WERI-Rb-1 (cell line): ENCODE measurements at regions not wholly inside any gene's neighbourhood (a gene's known extent, or its start where the extent isn't known, plus 50 kb on each side); places are given as distances from the start of the nearest gene placed in this dataset.
"Not testable (repeated sequence)": the region's sequence is repeated elsewhere in the genome, so short reads cannot be mapped to it uniquely, and the experiment has no call there.

Experiments used
- DNase-seq: peaks from one replicate; pipeline ENCODE4 v3.0.0-alpha.2; 2020
- H3K27ac ChIP-seq: fragments of 250-450 bp; sonication (Bioruptor Pico); 2 replicates; pipeline ENCODE4 v1.5.1; 2020; ENCODE audit warnings: mild to moderate bottlenecking, moderate library complexity
- H3K27me3 ChIP-seq: fragments of 250-450 bp; sonication (Bioruptor Pico); 2 replicates; pipeline ENCODE4 v1.5.1; 2021; ENCODE audit warnings: mild to moderate bottlenecking, low read depth, moderate library complexity; ENCODE audit not compliant: insufficient read depth, severe bottlenecking
- H3K36me3 ChIP-seq: fragments of 250-450 bp; sonication (Bioruptor Pico); 2 replicates; pipeline ENCODE4 v1.5.1; 2020; ENCODE audit warnings: mild to moderate bottlenecking, moderate library complexity
- H3K4me3 ChIP-seq: 2 replicates; pipeline ENCODE4 v1.5.1; 2011; ENCODE audit warnings: low read depth, mild to moderate bottlenecking, control low read depth, low read length
- H3K9me3 ChIP-seq: fragments of 250-450 bp; sonication (Bioruptor Pico); 2 replicates; pipeline ENCODE4 v1.5.1; 2021; ENCODE audit warnings: mild to moderate bottlenecking, moderate library complexity; ENCODE audit not compliant: severe bottlenecking
- CTCF ChIP-seq: IDR thresholded peaks from 2 replicates; pipeline ENCODE4 v1.5.1; 2011; ENCODE audit warnings: low read depth, mild to moderate bottlenecking, control low read depth, inconsistent platforms, low read length

GRCh38 chr13:44646044-44646443, 69.9 kb upstream of the TSC22D1 start:
- H3K4me3 ChIP-seq, result no peak overlapping the region
- TF ChIP-seq CTCF, result no peak
- H3K36me3 ChIP-seq, result no peaks in the 10 kb centered on the region
- no peaks in the 10 kb centered on the region for H3K27me3 ChIP-seq
- no peak overlapping the region for H3K27ac ChIP-seq
- H3K9me3 ChIP-seq, result no peaks in the 10 kb centered on the region
- DNase-seq, result no peak

DNA sequence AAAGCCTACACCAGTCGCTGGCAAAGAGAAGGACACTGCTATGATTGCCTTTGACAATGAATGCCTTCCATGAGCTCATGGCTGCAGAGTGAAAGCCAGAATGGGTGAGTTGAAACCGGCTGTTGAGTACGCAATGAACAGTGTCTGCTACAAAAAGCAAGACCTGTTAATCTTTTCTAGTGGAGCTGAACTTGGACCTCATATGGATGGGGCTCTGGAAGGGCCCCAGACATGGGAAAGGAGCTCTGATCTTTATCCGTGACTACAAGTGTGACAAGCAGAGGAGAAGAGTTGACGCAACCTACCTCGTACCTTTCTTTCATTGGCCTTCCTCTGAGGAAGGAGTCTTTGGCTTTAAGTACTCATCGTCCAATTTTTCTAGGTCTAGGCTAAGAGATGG, 67.1 kb upstream of the TSC22D1 start:
- Histone ChIP-seq H3K36me3 (no peaks in the 10 kb centered on the region), H3K4me3 (no peak overlapping the region), H3K27me3 (no peaks in the 10 kb centered on the region), H3K27ac (no peak overlapping the region), H3K9me3 (no peaks in the 10 kb centered on the region)
- no peak for TF ChIP-seq CTCF
- DNase-seq, result no peak

DNA sequence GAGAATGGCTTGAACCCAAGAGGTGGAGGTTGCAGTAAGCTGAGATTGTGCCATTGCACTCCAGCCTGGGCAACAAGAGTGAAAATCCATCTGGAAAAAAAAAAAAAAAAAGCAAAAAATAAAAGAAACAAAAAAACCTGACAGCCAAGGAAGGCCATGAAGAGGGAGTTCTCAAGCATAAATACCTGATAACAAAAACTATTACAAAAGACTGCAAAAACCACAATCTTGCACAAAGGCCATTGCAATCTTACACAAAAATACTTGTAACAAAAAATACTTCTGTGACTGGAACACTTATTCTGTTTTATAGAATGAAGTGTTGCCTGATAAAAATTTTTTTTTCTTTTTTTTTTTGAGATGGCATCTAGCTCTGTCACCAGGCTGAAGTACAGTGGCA, 61.5 kb upstream of the TSC22D1 start:
- Histone ChIP-seq H3K27me3 (no peaks in the 10 kb centered on the region), H3K4me3 (no peak overlapping the region), H3K36me3 (no peaks in the 10 kb centered on the region), H3K9me3 (no peaks in the 10 kb centered on the region), H3K27ac (no peak overlapping the region)
- DNase-seq, result no peak
- TF ChIP-seq CTCF, result no peak

DNA sequence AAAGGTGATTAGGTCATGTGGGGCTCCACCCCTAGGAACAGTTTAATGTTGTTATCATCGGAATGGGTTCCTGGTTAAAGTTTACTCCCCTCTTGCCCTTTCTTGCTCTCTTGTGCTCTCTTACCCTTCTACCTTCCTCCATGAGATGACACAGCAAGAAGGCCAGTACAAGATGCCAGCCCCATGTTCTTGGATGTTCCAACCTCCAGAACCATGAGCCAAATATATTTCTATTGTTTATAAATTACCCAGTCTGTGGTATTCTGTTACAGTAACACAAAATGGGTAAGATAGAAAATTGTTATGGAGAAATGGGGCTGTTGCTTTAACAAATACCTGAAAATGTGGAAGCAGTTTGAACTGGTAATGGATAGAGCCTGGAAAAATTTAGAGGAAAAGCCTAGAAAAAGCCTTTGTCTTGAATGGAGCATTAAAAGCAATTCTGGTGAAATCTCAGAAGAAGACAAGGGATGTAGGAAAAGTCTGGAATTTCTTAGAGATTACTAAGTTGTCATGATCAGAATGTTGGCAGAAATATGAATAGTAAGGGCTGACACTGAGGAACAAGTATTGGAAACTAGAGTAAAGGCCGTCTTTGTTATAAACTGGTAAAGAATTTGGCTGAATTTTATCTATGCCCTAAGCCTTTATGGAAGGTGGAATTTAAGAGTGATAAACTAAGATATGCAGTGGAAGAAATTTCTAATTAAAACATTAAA, 53.5 kb upstream of the TSC22D1 start:
- no peak for TF ChIP-seq CTCF
- Histone ChIP-seq H3K4me3 (no peak overlapping the region), H3K36me3 (no peaks in the 10 kb centered on the region), H3K27ac (no peak overlapping the region), H3K9me3 (no peaks in the 10 kb centered on the region), H3K27me3 (no peaks in the 10 kb centered on the region)
- no peak for DNase-seq

GRCh38 chr13:44628826-44629225, 52.7 kb upstream of the TSC22D1 start:
- not testable (repeated sequence) for H3K27me3 ChIP-seq, H3K4me3 ChIP-seq, H3K36me3 ChIP-seq, H3K9me3 ChIP-seq, H3K27ac ChIP-seq, DNase-seq

- no peaks in the 10 kb centered on the region for H3K27me3 ChIP-seq
- TF ChIP-seq CTCF, result no peak
- H3K27ac ChIP-seq, result no peak overlapping the region
- no peaks in the 10 kb centered on the region for H3K9me3 ChIP-seq
- H3K36me3 ChIP-seq, result no peaks in the 10 kb centered on the region
- no peak for DNase-seq
- no peak overlapping the region for H3K4me3 ChIP-seq
Observed at GRCh38 chr13:44627441-44627840, 51.3 kb upstream of the TSC22D1 start.
